GM12864 (cell line): ENCODE measurements at regions not wholly inside any gene's neighbourhood (a gene's known extent, or its start where the extent isn't known, plus 50 kb on each side); places are given as distances from the start of the nearest gene placed in this dataset.

Experiments used
- DNase-seq: peaks from one replicate; pipeline ENCODE4 v3.0.0-alpha.2; 2011; ENCODE audit warnings: low read depth
- H3K4me3 ChIP-seq: 2 replicates; pipeline ENCODE4 v1.5.1; 2011; ENCODE audit warnings: mild to moderate bottlenecking, low read depth, low read length, control low read depth
- TF ChIP-seq, protein P1 (sequence below): IDR thresholded peaks from 2 replicates; pipeline ENCODE4 v1.5.1; 2011; ENCODE audit warnings: low read depth, mild to moderate bottlenecking, moderate library complexity, low read length, control low read depth, inconsistent platforms; ENCODE audit errors: missing control alignments

DNA sequence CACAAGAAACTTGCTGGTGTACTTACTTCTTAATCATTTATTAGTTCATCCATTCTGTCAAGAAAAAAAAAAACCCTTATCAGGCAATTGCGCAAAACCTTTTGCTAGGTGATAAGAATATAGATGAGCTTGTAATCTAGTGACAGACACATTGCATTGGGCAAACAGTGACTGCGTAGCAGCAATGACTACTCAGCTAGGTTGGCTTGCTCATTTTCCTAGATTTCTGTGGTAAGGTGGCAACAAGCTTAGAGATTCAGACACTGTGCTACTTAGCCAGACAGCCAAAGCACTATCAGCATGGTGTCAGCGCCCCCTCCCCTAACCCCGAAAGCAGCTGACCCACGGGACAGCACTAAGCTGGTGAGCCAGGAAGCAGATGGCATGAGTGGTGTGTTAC is 203.1 kb downstream of the BARHL2 start:
- H3K4me3 ChIP-seq = no peak overlapping the region
- TF ChIP-seq, protein P1, sequence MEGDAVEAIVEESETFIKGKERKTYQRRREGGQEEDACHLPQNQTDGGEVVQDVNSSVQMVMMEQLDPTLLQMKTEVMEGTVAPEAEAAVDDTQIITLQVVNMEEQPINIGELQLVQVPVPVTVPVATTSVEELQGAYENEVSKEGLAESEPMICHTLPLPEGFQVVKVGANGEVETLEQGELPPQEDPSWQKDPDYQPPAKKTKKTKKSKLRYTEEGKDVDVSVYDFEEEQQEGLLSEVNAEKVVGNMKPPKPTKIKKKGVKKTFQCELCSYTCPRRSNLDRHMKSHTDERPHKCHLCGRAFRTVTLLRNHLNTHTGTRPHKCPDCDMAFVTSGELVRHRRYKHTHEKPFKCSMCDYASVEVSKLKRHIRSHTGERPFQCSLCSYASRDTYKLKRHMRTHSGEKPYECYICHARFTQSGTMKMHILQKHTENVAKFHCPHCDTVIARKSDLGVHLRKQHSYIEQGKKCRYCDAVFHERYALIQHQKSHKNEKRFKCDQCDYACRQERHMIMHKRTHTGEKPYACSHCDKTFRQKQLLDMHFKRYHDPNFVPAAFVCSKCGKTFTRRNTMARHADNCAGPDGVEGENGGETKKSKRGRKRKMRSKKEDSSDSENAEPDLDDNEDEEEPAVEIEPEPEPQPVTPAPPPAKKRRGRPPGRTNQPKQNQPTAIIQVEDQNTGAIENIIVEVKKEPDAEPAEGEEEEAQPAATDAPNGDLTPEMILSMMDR = no peak
- no peak for DNase-seq

DNA sequence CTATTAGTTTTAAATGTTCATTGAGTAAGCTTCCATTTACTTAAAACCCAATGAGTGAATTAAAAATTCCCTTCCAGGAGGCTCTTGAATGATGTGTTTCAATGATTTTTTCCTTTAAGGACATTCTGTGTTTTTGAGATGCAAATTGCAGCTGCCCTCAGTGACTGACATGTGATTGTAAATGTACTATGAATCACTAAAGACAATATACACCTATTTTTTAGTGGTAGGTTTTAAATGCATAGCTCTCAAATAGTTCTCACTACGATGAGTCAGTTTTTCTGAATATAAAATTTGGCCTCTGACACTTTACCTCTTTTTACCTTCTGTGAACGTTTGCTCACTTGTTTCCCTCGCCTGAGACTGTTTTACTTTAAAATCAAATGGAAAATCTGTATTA is 204.7 kb downstream of the BARHL2 start:
- H3K4me3 ChIP-seq = no peak overlapping the region
- TF ChIP-seq, protein P1 = no peak
- no peak for DNase-seq

DNA sequence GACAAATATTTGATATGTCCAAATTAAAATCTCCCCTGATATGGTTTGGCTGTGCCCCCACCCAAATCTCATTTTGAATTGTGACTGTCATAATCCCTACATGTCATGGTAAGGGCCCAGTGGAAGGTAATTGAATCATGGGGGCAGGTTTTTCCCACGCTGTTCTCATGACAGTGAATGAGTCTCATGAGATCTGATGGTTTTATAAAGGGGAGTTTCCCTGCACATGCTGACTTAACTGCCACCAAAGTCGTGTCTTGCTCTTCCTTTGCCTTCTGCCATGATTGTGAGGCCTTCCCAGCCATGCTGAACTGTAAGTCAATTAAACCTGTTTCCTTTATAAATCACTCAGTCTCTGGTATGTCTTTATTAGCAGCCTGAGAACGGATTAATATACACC is 207.0 kb downstream of the BARHL2 start:
- TF ChIP-seq, protein P1 = no peak
- H3K4me3 ChIP-seq = no peak overlapping the region
- no peak for DNase-seq

DNA sequence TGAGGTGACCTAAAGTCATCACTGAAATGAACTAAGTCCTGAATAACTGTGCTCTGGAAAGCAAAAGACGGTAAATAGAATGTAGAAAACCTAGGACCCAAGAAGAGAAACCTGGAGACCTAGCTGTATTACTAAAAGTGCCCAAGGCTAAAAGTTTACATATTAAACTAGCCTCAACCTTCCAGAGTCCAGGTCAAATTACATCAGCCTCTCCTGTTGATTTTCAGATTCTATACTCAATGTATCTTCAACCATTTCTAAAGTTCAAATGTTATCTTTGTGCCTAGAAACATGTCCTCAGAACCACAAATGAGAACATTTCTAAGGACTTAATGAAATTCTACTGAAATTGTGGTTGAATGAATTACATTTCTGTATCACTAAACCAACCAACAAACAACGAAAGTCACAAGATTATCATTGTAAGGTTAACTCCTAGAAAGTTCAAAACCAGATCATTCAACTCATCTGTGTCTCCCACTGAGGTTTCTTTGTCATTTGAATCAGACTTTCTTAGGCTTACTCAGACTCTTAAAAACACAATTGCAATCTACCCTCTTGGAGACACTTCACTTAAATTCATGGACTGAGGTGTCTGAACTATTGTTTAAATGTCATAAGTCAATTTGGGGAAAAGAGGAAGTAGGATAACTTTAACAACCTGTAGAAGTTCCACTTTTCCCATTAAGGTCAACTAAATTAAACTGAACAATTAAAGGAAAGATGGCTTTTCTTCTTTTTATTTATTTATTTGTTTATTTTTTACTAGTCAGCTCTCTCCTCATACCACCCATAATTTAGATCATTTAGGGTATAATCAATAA is 207.7 kb downstream of the BARHL2 start:
- H3K4me3 ChIP-seq = no peak overlapping the region
- TF ChIP-seq, protein P1 = no peak
- DNase-seq = no peak

DNA sequence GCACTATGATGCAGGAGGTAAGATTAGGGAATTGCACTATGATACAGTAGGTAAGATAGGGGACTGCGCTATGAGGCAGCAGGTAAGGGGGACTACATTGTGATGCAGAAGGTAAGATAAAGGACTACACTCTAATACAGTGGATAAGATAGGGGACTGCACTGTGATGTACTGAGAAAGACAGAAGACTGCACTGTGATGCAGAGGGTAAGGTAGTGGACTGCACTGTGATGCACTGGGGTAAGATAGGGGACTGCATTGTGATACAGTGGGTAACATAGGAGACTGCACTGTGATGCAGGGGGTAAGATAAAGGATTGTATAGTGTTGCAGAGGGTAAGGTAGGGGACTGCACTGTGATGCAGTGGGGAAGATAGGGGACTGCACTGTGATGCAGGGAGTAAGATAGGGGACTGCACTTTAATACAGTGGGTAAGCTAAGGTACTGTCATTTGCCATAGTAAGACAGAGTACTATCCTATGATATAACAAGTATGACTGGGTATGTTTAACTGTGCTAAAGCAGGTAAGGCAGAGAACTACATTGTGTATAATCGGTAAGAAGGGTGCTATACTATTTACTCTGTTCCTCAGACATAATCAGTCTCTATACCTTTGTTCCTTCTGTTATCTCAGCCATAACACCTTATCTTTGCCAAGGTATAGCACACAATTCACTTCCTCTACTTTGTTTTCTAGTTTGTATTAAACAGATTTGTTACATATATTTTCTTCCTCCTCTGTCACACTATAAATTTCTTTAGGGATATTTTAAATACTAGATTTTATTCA is 208.5 kb downstream of the BARHL2 start:
- no peak overlapping the region for H3K4me3 ChIP-seq
- TF ChIP-seq, protein P1 = no peak
- no peak for DNase-seq

DNA sequence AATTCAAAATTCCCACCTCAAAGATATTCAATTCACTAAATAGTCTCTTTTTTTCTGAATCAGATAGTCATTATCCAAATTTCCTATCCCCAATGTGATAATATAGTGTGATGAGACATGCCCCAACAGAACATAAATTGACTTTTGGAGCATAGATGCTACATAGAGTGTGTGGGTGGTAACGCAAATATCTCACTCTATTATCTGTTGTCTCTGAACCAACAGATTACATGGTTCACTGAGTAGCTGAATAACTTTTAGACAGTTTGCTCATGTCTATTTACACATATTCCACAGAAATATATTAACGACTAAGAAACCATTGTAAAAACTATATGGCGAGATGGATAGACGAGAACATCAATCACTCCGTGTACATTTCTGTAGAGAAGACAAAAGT is 209.9 kb downstream of the BARHL2 start:
- TF ChIP-seq, protein P1 = no peak
- DNase-seq = no peak
- no peak overlapping the region for H3K4me3 ChIP-seq
